Superior temporal gyrus (tissue), 1 donor: ENCODE measurements at regions not wholly inside any gene's neighbourhood (a gene's known extent, or its start where the extent isn't known, plus 50 kb on each side); places are given as distances from the start of the nearest gene placed in this dataset.

Experiments
- DNase-seq: peaks from one replicate; pipeline ENCODE4 v3.0.0-alpha.2; 2016; ENCODE audit errors: extremely low spot score

GRCh38 chr3:22113453-22113852 is 362.4 kb upstream of the ZNF385D start:
- no peak for DNase-seq

- no peak for DNase-seq
Measured at GRCh38 chr3:22115581-22115980, 364.6 kb upstream of the ZNF385D start.

- no peak for DNase-seq
Measured at GRCh38 chr3:22117091-22117490, 366.1 kb upstream of the ZNF385D start.

DNA sequence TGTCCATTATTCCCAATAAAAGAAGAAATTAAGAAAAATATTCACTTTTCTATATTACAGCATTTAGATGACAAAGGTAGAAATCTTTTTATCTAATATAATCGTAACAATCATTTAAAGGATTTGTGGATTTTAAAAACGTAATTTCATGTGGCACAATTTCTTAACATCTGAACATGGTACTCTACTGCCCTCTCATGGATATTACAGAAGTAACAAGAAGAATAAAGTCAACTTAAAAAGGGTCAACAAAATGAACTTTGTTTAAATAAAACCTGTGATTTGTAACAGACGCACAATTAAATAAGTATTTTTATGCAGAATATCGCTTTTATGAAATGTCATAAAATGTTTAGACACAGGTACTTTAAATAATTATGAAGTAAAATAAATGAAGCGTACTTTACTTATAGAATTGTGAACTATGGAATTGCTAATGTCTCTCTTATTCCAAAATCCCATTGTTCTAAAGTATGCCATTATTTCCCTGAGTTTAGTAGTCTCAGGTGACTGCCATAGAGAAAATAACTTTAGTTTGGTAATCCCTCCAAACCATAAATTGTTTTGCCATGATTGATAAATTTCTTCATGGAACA is 366.8 kb upstream of the ZNF385D start:
- DNase-seq: peak; percentile 76

DNA sequence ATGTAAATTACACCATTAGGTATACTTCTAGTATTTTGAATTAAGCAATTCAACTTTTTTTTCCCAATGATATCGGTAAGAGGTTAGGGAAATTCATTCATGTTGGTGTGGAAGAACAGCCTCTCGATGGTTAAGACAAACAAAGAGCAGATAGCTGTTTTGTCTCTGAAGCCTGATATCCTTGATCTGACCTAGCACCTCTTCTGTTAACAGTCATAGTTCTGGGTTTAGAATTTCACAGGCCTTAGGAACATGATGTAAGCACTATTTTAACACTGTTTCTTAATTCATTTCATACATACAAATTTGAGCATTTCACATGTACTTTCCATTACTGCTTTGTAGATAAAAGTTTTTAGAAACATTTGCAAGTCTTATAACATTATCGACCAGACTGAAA is 367.5 kb upstream of the ZNF385D start:
- DNase-seq: no peak

DNA sequence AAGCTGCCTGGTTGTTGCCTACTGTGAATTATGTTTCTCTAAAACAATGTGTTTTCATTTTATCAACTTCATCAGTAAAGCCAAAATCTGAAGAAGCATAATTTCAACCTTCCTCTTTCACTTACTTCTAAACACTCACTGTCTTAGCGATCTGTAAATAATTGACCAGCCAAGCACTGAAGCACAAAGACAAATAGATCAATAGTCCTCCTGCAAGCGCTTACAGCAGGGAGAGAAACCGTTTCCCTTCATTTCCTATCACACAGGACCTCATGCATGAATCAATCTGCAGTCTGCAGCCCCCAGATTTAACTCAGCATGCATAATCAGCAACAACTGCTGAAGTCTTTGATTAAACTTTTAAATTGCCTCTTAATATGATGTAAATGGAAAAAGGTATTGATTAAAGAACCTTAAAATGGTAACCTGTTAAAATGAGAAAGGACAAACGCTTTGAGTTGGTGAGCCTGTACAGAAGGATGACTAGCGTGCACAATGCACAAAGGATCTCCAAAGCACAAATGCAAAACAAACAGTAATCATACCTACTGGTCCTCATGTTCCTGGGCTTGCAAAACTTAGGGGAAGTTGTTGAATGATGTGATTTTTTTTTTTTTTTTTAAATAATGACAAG is 370.2 kb upstream of the ZNF385D start:
- no peak for DNase-seq

DNA sequence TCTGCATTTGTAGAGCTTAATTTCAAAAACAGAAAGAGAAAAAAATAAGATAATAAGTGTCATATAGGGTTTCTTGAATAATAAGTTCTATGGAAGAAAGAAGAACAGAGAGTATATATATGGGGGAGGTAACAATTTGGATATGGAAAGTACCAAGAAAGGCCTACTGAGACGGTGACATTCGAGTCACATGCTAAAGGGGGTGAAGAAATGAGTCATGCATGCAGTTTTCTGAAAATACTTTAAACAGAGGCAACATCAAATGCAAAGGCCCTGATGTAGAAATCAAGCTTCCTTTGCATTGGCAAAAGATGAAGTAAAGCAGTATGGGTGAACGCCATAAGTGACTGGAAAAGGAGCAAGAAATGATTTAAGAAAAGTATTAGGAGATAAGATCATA is 371.6 kb upstream of the ZNF385D start:
- DNase-seq: no peak

GRCh38 chr3:22129101-22129500 is 378.1 kb upstream of the ZNF385D start:
- no peak for DNase-seq

GRCh38 chr3:22141769-22142168 is 390.8 kb upstream of the ZNF385D start:
- no peak for DNase-seq

GRCh38 chr3:22147161-22147560 is 396.2 kb upstream of the ZNF385D start:
- no peak for DNase-seq

DNA sequence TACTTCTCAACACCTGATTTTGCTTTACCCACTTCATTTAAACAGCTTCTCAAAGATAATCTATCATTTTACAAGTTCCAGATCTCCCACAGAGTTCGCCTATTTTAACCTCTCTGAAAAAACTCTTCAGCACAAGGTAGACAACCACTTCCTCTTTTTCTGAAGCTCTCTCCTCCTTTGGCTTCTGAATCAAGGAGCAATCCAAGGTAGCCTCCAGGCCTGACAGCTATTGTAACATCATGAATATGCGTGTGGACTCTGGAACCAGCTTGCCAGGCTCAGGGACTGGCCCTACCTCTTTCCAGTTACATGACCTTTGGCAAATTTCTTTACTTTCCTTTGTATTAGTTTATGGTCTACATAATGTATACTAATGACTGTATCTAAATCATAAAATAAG is 405.9 kb upstream of the ZNF385D start:
- DNase-seq: no peak

DNA sequence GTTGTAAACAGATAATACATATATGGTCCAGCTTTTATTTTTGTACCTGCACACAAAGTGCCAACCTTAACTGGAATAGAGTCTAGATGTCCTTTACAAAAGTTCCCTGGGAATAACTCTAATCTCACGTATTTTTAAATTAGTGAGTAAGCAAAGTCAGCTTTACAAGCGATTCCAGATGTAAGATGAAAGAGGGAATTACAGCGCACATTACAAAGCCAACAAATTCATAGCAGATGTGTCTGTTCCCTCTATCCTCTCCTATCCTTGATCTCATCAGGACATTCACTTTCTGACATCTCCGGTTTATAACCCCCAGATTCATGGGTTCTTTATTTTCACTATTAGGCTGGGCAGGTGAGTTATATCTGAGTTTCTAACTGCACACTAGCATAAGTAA is 406.8 kb upstream of the ZNF385D start:
- no peak for DNase-seq

GRCh38 chr3:22159004-22159695 is 408.1 kb upstream of the ZNF385D start:
- DNase-seq: no peak

- DNase-seq: no peak
Measured at GRCh38 chr3:22161315-22161714, 410.3 kb upstream of the ZNF385D start.

DNA sequence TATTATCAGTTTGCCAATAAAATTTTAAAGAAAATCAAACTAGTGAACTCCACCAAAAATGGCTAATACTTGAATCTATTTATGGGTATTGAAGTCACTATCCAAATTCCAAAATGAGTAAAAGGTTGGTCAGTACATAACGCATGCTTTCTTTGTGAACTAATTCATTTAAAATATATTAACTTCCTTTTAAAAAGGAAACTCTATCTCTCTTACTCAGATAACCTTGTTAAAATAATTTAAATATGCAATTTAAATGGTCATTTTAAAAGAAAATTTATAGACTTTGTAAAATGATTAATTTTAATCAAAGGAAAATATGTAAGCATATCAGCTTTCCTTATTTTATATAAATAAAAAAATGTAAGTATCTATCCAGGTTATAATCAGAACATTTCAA is 419.4 kb upstream of the ZNF385D start:
- no peak for DNase-seq

DNA sequence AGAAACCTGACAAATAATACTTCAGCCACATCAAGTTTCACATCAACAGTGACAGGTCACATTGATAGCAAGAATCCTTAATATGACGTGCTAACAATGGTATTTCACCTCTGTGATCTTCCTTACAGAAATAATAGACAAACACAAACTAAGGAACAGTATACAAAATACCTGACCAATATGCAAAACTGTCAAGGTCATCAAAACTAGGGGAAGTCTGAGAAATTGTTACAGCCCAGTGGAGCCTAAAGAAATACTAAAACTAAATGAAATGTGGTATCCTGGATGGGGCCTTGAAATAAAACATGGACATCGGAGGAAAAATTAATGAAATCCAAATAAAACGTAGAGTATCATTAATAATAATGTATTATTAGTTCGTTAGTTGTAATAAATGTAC is 422.0 kb upstream of the ZNF385D start:
- no peak for DNase-seq

DNA sequence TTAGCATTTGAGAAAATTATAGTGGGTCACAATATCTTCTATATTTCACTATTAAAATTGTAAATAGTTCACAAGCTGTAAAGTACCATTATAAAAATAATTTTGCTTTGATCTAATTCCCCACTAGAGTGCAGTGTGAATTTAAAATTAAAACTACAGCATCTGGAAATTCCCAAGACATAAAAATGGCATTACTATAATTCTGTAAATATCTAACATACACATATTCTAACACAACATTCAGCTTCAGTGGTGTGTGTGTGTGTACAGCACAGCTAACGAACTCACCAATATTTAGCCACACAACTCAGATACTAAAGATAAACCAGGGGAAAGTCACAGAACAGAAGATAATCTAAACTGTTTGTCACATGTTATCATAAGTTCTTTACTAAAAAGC is 424.9 kb upstream of the ZNF385D start:
- peak; percentile 40 for DNase-seq

DNA sequence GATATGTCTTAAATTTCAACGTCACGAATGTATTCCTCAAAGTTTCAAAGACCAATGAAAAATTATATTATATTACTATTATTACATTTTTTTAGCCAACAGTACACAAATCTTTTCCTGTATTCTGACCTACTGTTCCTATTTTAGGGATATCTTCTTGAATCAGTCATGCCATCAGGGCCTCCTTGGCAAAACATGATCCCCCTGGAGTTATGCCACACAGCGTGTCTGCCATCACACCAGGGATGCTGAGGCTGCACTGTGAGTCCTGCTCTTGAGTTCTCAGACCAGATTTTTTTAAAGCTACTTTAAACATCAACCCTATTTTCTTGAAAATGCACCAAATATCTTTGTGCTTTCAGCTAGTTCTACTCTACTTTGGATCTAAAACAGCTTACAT is 425.9 kb upstream of the ZNF385D start:
- no peak for DNase-seq

DNA sequence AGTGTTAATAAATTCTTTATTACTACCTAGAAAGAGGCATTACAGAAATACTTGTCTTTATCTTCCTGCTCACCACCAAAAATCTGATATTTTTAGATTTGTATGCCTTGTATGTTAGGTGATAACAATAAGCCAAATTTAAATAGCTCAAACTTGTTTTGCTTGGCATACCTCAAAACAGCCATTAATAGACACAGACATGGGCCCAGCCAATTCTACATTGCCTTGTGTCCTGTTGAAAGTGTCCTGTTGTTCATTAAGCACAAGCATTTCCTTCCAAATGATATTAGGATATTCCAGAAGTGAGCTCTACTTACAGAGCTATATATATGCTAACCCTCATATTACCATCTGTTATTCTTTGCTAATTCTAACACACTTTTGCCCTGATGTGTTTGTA is 438.6 kb upstream of the ZNF385D start:
- no peak for DNase-seq

DNA sequence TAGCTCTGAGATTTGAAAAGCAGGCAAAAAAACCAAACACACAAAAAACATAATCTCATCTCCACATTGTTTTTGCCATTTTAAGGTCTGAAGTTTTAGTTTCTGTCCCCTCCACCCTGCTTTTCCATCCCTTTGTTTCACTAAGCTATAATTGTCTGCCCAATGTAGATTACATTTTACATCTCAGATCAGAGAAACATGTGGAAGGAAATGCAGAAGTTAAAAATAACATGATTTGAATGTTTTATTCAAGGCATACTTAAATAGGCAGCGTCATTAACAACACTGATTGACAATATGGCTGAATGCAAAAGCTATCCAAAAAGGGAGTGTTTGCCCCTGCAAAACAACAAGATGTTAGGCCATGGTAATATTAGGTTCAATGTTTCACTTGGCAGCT is 448.1 kb upstream of the ZNF385D start:
- no peak for DNase-seq

GRCh38 chr3:22208844-22209243 is 457.8 kb upstream of the ZNF385D start:
- DNase-seq: no peak

GRCh38 chr3:22209578-22209977 is 458.6 kb upstream of the ZNF385D start:
- no peak for DNase-seq

DNA sequence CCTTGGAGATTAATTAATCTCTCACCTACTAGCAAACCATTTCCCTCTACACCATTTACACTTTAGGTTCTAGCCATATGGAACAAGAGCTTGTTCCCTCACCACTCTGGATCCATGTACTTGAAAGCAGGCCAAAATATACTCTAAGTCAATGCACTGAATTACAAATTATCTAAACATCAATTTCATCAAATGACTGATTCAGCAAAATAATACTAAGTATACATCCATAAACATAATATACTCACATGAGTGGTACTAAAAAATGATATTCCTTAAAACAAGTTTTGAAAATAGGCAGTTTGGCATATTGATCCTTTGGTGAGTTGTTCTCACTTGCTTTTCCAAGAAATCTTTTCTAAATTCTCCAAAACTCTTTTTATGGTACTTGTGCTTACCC is 459.7 kb upstream of the ZNF385D start:
- no peak for DNase-seq
